T-cell (primary cell): ENCODE measurements at regions not wholly inside any gene's neighbourhood (a gene's known extent, or its start where the extent isn't known, plus 50 kb on each side); places are given as distances from the start of the nearest gene placed in this dataset.
A peak's percentile ranks its signal among the peaks of the same experiment; 100 is the strongest.

Experiments
- ATAC-seq, 4 experiments: fragments of 200-7000 bp in 3 of 4; fragments of 150-1000 bp in 1 of 4; cut with Tn5 transposase; replicated peaks in 1 of 4; 1 replicate in 3 of 4; 2 replicates in 1 of 4; pipeline ENCODE4 v1.10.0; 2021; ENCODE audit warnings: moderate library complexity in 3 of 4, mild to moderate bottlenecking in 2 of 4, moderate number of reproducible peaks in 1 of 4
- CTCF ChIA-PET, 2 donors: fragments of 300-600 bp; sonication (Branson Sonifier 250); formaldehyde crosslinking; loops; one replicate each; lab custom pipeline; 2022; ENCODE audit warnings: antibody characterized with exemption in 2 of 2; lab: Charles Lee
- POLR2A ChIA-PET, 2 donors: fragments of 300-600 bp; sonication (Branson Sonifier 250); formaldehyde crosslinking; loops; one replicate each; lab custom pipeline; 2022; ENCODE audit warnings: antibody characterized with exemption in 2 of 2; lab: Charles Lee
- DNase-seq, 35 experiments: peaks; one replicate each; pipeline versions ENCODE4 v3.0.0 to v3.0.0-alpha.2; 2013 to 2023
- H3K27ac ChIP-seq: one replicate; pipeline ENCODE4 v1.5.1; 2013; ENCODE audit warnings: low read length
- H3K27me3 ChIP-seq, 2 experiments: replicated peaks in 1 of 2; 1 replicate in 1 of 2; 2 replicates in 1 of 2; pipeline versions ENCODE4 v1.6.1 to v1.7.0; 2013; ENCODE audit warnings: low read length in 1 of 2, mixed read lengths in 1 of 2; ENCODE audit not compliant: control insufficient read depth in 2 of 2, insufficient read depth in 2 of 2; ENCODE audit errors: extremely low read depth in 1 of 2
- H3K36me3 ChIP-seq, 2 donors: 1 replicate in 1 of 2; 2 replicates in 1 of 2; pipeline versions ENCODE4 v1.6.1 to v1.7.0; 2013; ENCODE audit warnings: low read length in 1 of 2; ENCODE audit not compliant: control insufficient read depth in 2 of 2, insufficient read depth in 1 of 2; ENCODE audit errors: extremely low read depth in 1 of 2
- H3K4me1 ChIP-seq, 2 experiments: 1 replicate in 1 of 2; 2 replicates in 1 of 2; pipeline versions ENCODE4 v1.6.1 to v1.7.0; 2013; ENCODE audit warnings: low read length in 2 of 2, mixed read lengths in 1 of 2; ENCODE audit not compliant: insufficient read depth in 2 of 2, control insufficient read depth in 1 of 2; ENCODE audit errors: extremely low read depth in 1 of 2
- H3K4me3 ChIP-seq, 2 donors: 1 replicate in 1 of 2; 2 replicates in 1 of 2; pipeline versions ENCODE4 v1.5.1 to v1.7.0; 2013; ENCODE audit warnings: mild to moderate bottlenecking in 2 of 2, low read length in 1 of 2, moderate library complexity in 1 of 2; ENCODE audit not compliant: control insufficient read depth in 1 of 2; ENCODE audit errors: extremely low read depth in 1 of 2
- H3K9me3 ChIP-seq: 2 replicates; pipeline ENCODE4 v1.7.0; 2013
- H3K27ac Mint-ChIP-seq, 2 donors: one replicate each; pipeline ENCODE4 v1.8.0; 2020 to 2021; ENCODE audit warnings: mild to moderate bottlenecking in 2 of 2, mixed read lengths in 2 of 2
- H3K27me3 Mint-ChIP-seq, 2 donors: one replicate each; pipeline ENCODE4 v1.8.0; 2021 to 2022; ENCODE audit warnings: mixed read lengths in 2 of 2
- H3K36me3 Mint-ChIP-seq: one replicate; pipeline ENCODE4 v1.8.0; 2021; ENCODE audit warnings: mixed read lengths
- H3K4me1 Mint-ChIP-seq, 3 donors: one replicate each; pipeline ENCODE4 v1.8.0; 2020 to 2022; ENCODE audit warnings: mixed read lengths in 3 of 3, mild to moderate bottlenecking in 1 of 3
- H3K4me3 Mint-ChIP-seq, 3 donors: one replicate each; pipeline ENCODE4 v1.8.0; 2020 to 2022; ENCODE audit warnings: mild to moderate bottlenecking in 3 of 3, mixed read lengths in 3 of 3, moderate library complexity in 3 of 3
- H3K9me3 Mint-ChIP-seq, 3 donors: one replicate each; pipeline ENCODE4 v1.8.0; 2020 to 2022; ENCODE audit warnings: mixed read lengths in 3 of 3
- WGBS: methylation state at CpG from one replicate; pipeline ENCODE4 v1.1.5; 2013; ENCODE audit warnings: missing lambda C conversion rate; ENCODE audit not compliant: insufficient coverage; 5-methylcytosine and 5-hydroxymethylcytosine counted together

DNA sequence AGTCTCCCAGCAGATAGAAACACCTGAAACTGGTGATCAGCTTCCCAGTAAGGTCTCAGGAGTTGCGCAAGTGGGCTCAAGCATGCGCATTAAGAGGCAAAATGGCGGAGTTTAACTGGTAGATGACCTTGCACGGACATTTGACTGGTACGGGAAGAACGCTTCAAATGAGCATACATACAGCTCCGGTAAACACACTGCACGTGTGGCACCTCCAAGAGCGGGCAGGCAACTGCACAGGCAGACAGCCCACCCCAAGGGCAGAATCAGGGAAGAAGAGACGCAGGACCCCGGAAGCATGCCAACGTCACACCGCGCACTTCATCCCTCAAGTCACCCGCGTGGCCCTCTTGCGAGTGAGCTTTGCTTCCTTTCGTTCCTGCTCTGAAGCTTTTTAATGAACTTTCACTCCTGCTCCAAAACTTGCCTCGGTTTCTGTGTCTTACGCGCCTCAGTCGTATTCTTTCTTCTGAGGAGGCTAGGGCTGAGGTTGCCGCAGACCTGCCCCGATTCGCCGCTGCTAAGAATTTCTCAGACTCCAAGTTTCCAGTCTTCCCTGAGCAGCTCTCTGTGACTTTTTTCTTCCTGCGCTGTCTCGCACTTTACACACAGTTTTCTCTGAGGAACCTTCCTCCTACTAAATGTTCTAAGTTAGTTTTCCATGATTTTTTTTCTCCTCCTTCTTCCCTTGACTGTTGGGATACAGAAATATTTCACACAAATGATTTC is 180.7 kb upstream of the ZFP42 start:
- POLR2A ChIA-PET, result no interaction called here
- H3K27ac ChIP-seq, result no peak overlapping the region
- WGBS, result 80% methylated on average over 27 of the region's 28 CpGs
- Mint-ChIP-seq H3K36me3 (no peaks in the 10 kb centered on the region), H3K27me3 (no peaks in the 10 kb centered on the region), H3K9me3 (peaks cover 8 to 28% (median 19%) of the 10 kb centered on the region in 3 donors), H3K4me3 (peak overlapping the region; percentile 5 to 55 (median 31)), H3K27ac (peak overlapping the region in 1 of 2 donors; percentile 68), H3K4me1 (no peaks in the 10 kb centered on the region)
- no peak overlapping the region for H3K4me3 ChIP-seq
- no peaks in the 10 kb centered on the region for H3K36me3 ChIP-seq
- H3K4me1 ChIP-seq, result no peaks in the 10 kb centered on the region
- H3K27me3 ChIP-seq, result no peaks in the 10 kb centered on the region
- CTCF ChIA-PET, result no interaction called here
- no peak for DNase-seq
- H3K9me3 ChIP-seq, result peaks cover 2% of the 10 kb centered on the region
- peak in 2 of 4 experiments; percentile 15 to 24 for ATAC-seq

GRCh38 chr4:187826725-187827124 is 168.8 kb upstream of the ZFP42 start:
- no peaks in the 10 kb centered on the region for H3K4me1 Mint-ChIP-seq
- DNase-seq, result no peak
- no peaks in the 10 kb centered on the region for H3K27me3 ChIP-seq
- ChIA-PET CTCF (interaction anchor here in 1 of 2 donors (0.5 kb wide), 1 partner anchor 44 kb away, joined by 3 read pairs; no protein-coding TSS in a partner anchor), POLR2A (interaction anchor here in 1 of 2 donors (0.6 kb wide), 1 partner anchor 593 kb away, joined by 3 read pairs; no protein-coding TSS in a partner anchor)
- H3K9me3 Mint-ChIP-seq, result peaks cover 7 to 30% (median 19%) of the 10 kb centered on the region in 3 donors
- H3K36me3 ChIP-seq, result no peaks in the 10 kb centered on the region
- ATAC-seq, result no peak
- H3K27me3 Mint-ChIP-seq, result no peaks in the 10 kb centered on the region
- 82% methylated on average over 7 of the region's 8 CpGs for whole genome bisulfite sequencing
- H3K4me1 ChIP-seq, result no peaks in the 10 kb centered on the region
- H3K9me3 ChIP-seq, result peaks cover 4% of the 10 kb centered on the region
- no peak overlapping the region for H3K4me3 Mint-ChIP-seq
- H3K4me3 ChIP-seq, result no peak overlapping the region
- H3K27ac Mint-ChIP-seq, result no peak overlapping the region
- H3K36me3 Mint-ChIP-seq, result no peaks in the 10 kb centered on the region
- no peak overlapping the region for H3K27ac ChIP-seq

DNA sequence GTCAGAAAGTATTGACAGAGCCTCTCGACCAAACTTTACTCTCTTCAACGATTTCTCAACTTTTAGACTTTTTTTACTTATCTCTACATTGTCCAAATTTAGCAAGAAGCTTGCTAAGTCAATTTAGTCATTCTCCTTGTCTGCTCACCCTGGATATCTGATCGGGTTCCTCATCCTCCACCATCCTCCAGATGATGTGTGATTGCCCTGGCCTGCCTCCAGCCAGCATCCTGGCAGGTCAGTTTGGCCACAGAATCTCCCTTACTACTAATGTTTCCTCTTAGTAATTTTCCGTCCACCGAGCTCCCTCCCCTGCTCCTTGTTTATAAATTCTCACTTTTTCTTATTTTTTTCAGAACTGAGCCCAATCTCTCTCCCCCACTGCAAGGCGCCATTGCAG is 167.9 kb upstream of the ZFP42 start:
- POLR2A ChIA-PET, result no interaction called here

DNA sequence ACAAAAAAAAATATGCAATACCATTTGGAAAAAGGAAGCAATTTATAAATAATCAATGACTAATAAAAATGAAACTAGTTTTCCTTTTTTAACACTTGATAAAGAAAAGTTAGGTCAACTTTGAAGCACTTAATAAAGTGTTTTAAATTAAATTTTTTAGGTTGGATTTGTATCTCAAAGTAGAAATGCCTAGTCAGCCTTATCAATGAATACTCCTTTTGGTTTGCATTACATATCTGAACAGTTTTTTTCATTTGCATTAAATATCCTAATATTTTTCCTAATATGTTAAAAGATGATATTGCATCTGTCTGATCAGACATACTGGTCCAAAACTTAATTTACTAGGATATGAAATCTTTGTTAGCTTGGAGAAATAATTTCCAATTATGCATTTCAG is 155.8 kb upstream of the ZFP42 start:
- Mint-ChIP-seq H3K36me3 (no peaks in the 10 kb centered on the region), H3K9me3 (peaks cover 7 to 21% (median 15%) of the 10 kb centered on the region in 3 donors), H3K27ac (no peak overlapping the region), H3K27me3 (no peaks in the 10 kb centered on the region), H3K4me1 (no peaks in the 10 kb centered on the region), H3K4me3 (no peak overlapping the region)
- Histone ChIP-seq H3K27ac (no peak overlapping the region), H3K4me1 (no peaks in the 10 kb centered on the region), H3K36me3 (no peaks in the 10 kb centered on the region), H3K4me3 (no peak overlapping the region), H3K9me3 (peaks cover 6% of the 10 kb centered on the region), H3K27me3 (no peaks in the 10 kb centered on the region)
- no peak for DNase-seq
- ATAC-seq, result no peak
- ChIA-PET POLR2A (no interaction called here), CTCF (no interaction called here)

More for the DNA sequence above, 167.9 kb upstream of the ZFP42 start:
- Mint-ChIP-seq H3K27ac (no peak overlapping the region), H3K9me3 (peaks cover 8 to 30% (median 24%) of the 10 kb centered on the region in 3 donors), H3K4me3 (no peak overlapping the region), H3K4me1 (no peaks in the 10 kb centered on the region), H3K27me3 (no peaks in the 10 kb centered on the region), H3K36me3 (no peaks in the 10 kb centered on the region)
- no peaks in the 10 kb centered on the region for H3K4me1 ChIP-seq
- no peak overlapping the region for H3K4me3 ChIP-seq
- DNase-seq, result no peak
- no peak overlapping the region for H3K27ac ChIP-seq
- 78% methylated on average over 4 of the region's 6 CpGs for WGBS
- peaks cover 4% of the 10 kb centered on the region for H3K9me3 ChIP-seq
- no peaks in the 10 kb centered on the region for H3K36me3 ChIP-seq
- no peaks in the 10 kb centered on the region for H3K27me3 ChIP-seq
- ATAC-seq, result no peak
- CTCF ChIA-PET, result no interaction called here

GRCh38 chr4:187840814-187841213 is 154.8 kb upstream of the ZFP42 start:
- Histone ChIP-seq H3K27ac (no peak overlapping the region), H3K4me3 (no peak overlapping the region), H3K4me1 (no peaks in the 10 kb centered on the region), H3K36me3 (no peaks in the 10 kb centered on the region), H3K9me3 (peaks cover 6% of the 10 kb centered on the region), H3K27me3 (no peaks in the 10 kb centered on the region)
- no peaks in the 10 kb centered on the region for H3K4me1 Mint-ChIP-seq
- 60% methylated on average over 2 of the region's 2 CpGs for WGBS
- peaks cover 7 to 28% (median 15%) of the 10 kb centered on the region in 3 donors for H3K9me3 Mint-ChIP-seq
- no peaks in the 10 kb centered on the region for H3K36me3 Mint-ChIP-seq
- ATAC-seq (no peak), DNase-seq (no peak)
- ChIA-PET POLR2A (no interaction called here), CTCF (no interaction called here)
- H3K27ac Mint-ChIP-seq, result no peak overlapping the region
- H3K27me3 Mint-ChIP-seq, result no peaks in the 10 kb centered on the region
- no peak overlapping the region for H3K4me3 Mint-ChIP-seq

- no peaks in the 10 kb centered on the region for H3K4me1 ChIP-seq
- Mint-ChIP-seq H3K4me1 (no peaks in the 10 kb centered on the region), H3K4me3 (no peak overlapping the region), H3K27me3 (no peaks in the 10 kb centered on the region), H3K9me3 (peaks cover 9 to 28% (median 16%) of the 10 kb centered on the region in 3 donors), H3K27ac (no peak overlapping the region), H3K36me3 (no peaks in the 10 kb centered on the region)
- ChIA-PET POLR2A (no interaction called here), CTCF (no interaction called here)
- no peaks in the 10 kb centered on the region for H3K27me3 ChIP-seq
- no peak for ATAC-seq
- H3K27ac ChIP-seq, result no peak overlapping the region
- no peaks in the 10 kb centered on the region for H3K36me3 ChIP-seq
- no peak overlapping the region for H3K4me3 ChIP-seq
- no peak for DNase-seq
- 83% methylated on average over 4 of the region's 13 CpGs for WGBS
- no peaks in the 10 kb centered on the region for H3K9me3 ChIP-seq
These were observed 145.9 kb upstream of the ZFP42 start for GRCh38 chr4:187849556-187850225.
